ENCODE measurements at regions not wholly inside any gene's neighbourhood (a gene's known extent, or its start where the extent isn't known, plus 50 kb on each side); places are given as distances from the start of the nearest gene placed in this dataset.
"Not testable (repeated sequence)": the region's sequence is repeated elsewhere in the genome, so short reads cannot be mapped to it uniquely, and the experiment has no call there.

DNA sequence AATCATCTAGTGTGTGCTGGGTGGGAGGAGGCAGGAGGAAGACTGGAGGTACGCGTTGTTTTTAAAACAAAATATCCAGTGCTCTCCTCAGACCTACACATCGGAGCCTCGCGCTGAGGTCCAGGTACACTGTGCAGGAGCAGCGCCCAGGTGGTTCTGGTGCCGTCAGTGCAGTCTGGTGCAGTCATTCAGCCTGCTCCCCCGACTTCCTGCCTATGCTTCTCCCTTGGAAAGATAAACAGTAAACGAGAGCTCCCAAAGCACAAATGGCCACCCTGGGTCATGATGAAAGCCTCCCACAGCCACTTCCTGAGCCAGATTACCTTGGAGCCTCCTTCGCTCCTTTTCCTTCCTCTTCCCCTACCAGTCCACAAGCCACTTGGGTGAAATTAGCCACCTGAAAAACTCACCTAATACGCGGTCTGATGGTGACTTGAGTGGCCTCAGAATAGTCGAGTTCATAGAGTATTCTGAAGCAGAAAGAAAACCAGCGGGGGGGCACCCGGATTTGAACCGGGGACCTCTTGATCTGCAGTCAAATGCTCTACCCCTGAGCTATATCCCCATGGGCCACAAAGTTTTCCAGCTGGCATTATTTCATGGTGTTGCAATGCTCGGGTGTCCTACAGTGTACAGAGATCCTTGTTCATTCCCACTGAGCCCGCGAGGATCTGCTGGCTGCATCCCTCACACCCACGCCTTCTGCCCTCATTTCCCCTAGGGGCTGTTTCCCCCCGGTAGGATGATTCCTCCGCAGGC is 82.5 kb downstream of the ZNF467 start:
- TF ChIP-seq JUND (IDR thresholded peaks at IDR 0.05; ENCODE audit: low read depth), result no peak
- DNase-seq (ENCODE audit: low read depth in 1 of 2, low spot score in 1 of 2), result peak in 1 of 2 experiments; percentile 78
- in situ Hi-C loops (cut with HindIII; ENCODE audit: low pct_unique_long_range_greater_than_20kb, low sequenced_read_pairs), result no loop called here

DNA sequence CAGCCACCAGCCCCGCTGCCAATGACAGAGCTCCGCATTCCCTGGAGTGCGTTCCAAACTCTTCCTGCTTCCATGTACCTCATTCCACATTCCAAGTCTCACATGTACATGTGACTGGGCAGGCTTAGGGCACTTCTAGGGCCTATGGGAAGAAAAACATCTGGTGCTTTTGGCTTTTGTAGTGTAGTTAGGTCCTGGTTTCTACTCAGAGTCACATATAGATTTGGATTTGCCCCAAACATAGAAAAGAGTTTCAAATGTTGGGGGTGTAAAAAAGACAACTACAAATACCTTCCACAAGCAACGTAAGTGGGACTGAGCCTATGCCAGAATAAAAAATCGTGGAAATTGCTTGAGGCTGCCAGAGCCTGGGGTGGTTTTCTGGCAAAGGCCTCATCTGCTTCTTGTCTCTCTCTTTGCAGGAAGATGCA is 84.1 kb downstream of the ZNF467 start:
- in situ Hi-C loops (cut with HindIII; ENCODE audit: low pct_unique_long_range_greater_than_20kb, low sequenced_read_pairs), result no loop called here
- no peak for DNase-seq (ENCODE audit: low read depth in 1 of 2, low spot score in 1 of 2)
- no peak for TF ChIP-seq JUND (IDR thresholded peaks at IDR 0.05; ENCODE audit: low read depth)

DNA sequence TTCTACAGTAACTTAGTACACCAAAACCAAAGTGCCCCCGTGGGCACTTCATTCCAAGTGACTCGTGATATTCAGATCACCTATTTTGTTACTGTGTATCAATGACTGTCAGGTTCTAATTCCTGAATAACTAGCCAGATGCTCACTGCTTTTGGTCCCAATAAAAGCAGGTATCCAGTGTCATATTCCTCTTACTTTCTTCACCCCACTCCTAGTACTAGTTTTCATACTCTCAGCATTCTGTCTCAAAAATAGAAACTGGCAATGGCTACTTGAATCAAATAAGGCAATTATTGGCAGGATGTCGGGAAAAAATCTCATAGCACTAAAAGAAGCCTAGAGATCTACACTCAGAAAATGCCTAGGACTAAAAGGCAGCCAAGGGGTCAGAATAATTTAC is 84.6 kb downstream of the ZNF467 start:
- TF ChIP-seq JUND (IDR thresholded peaks at IDR 0.05; ENCODE audit: low read depth), result no peak
- in situ Hi-C loops (cut with HindIII; ENCODE audit: low pct_unique_long_range_greater_than_20kb, low sequenced_read_pairs), result no loop called here
- no peak for DNase-seq (ENCODE audit: low read depth in 1 of 2, low spot score in 1 of 2)

DNA sequence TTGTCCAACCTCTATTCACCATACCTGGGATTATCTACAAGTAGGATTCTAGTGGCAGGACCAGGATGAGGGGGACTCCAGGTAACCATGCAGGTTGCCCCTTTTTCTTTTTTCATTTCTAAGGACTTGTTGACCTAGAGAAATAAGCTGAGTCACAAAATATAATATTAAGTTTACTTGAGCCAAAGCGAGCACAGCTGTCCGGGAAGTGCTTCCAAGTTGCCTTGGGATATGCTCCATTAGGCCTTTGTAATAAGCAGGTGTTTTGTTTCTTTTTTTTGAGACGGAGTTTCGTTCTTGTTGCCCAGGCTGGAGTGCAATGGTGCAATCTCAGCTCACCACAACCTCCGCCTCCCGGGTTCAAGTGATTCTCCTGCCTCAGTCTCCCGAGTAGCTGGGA is 85.6 kb downstream of the ZNF467 start:
- DNase-seq (ENCODE audit: low read depth in 1 of 2, low spot score in 1 of 2); in situ Hi-C loops (cut with HindIII; ENCODE audit: low pct_unique_long_range_greater_than_20kb, low sequenced_read_pairs): not testable (repeated sequence)

DNA sequence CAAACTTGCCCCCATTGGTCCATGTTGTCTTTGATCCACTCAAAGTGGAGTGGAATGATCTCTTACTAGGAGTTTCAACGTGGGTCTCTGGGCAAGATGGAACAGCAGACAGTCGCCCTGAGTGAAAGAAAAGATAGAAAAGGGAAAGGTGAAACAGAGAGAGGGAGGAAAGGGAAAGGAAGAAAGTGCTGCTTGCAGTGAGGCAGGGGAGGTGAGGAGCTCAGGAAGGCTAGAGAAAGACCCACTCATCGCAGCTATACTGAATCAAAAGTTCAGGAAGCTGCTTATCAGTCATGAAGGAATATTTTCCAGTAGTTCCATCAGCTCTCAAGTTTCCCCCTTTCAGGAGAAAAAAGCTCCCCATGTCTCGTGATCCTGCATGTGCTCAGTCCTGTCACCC is 86.9 kb downstream of the ZNF467 start:
- no peak for DNase-seq (ENCODE audit: low read depth in 1 of 2, low spot score in 1 of 2)
- no peak for TF ChIP-seq JUND (IDR thresholded peaks at IDR 0.05; ENCODE audit: low read depth)
- in situ Hi-C loops (cut with HindIII; ENCODE audit: low pct_unique_long_range_greater_than_20kb, low sequenced_read_pairs), result no loop called here

DNA sequence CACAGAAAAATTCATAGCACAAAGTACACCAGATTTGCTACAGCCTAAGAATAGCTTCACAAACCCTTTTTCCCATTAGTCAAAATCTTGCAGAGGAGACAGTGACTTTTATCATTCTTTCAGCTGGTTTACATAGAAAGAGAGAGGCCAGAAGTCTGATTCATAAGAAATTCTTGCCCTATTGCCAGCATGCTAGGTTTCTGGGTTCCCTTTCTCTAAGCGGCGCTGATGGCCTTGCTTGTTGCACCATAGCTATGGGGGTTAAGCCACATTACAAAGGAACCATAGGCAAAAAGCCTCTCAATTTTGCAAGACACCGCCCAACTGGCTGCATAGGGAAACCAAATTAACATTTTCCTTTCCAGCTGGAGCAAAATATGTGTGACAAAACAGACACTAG is 87.4 kb downstream of the ZNF467 start:
- in situ Hi-C loops (cut with HindIII; ENCODE audit: low pct_unique_long_range_greater_than_20kb, low sequenced_read_pairs), result no loop called here
- no peak for TF ChIP-seq JUND (IDR thresholded peaks at IDR 0.05; ENCODE audit: low read depth)
- DNase-seq (ENCODE audit: low read depth in 1 of 2, low spot score in 1 of 2), result no peak

DNA sequence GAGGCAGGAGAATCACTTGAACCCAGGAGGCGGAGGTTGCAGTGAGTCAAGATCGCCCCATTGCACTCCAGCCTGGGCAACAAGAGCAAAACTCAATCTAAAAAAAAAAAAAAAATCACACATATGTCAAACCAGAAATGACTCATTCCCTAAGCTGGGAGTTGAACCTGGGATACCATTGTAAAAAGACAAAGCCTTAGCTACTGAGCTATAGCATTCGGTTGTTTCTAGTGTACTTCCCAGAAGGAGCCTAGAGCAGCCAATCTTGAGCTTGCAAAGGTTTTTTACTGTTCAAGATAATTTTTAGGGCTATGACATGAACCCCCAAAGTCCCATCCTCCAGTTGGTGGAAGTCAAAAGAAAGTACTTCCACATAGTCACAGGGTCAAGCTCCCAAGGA is 87.9 kb downstream of the ZNF467 start:
- in situ Hi-C loops (cut with HindIII; ENCODE audit: low pct_unique_long_range_greater_than_20kb, low sequenced_read_pairs), result no loop called here
- no peak for DNase-seq (ENCODE audit: low read depth in 1 of 2, low spot score in 1 of 2)
- TF ChIP-seq JUND (IDR thresholded peaks at IDR 0.05; ENCODE audit: low read depth), result no peak

DNA sequence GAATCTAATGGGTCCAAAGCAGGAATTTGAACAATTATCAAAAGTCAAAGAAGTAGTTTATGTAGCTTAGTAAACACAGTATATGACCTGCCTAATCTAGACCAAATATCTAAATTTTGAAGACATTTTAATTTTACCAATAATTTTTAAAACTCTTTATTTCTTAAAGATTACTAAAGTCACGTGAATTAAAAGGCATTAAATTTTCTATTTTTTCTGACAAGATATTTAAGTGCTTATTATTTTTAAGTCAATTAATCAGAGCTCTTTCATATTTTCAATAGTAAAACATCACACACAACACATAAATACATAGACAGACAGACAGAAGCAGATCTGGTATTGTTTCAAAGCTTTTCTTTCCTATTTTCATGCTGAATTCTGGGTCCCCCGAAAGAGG is 89.5 kb downstream of the ZNF467 start:
- DNase-seq (ENCODE audit: low read depth in 1 of 2, low spot score in 1 of 2), result no peak
- in situ Hi-C loops (cut with HindIII; ENCODE audit: low pct_unique_long_range_greater_than_20kb, low sequenced_read_pairs), result no loop called here
- TF ChIP-seq JUND (IDR thresholded peaks at IDR 0.05; ENCODE audit: low read depth), result no peak

DNA sequence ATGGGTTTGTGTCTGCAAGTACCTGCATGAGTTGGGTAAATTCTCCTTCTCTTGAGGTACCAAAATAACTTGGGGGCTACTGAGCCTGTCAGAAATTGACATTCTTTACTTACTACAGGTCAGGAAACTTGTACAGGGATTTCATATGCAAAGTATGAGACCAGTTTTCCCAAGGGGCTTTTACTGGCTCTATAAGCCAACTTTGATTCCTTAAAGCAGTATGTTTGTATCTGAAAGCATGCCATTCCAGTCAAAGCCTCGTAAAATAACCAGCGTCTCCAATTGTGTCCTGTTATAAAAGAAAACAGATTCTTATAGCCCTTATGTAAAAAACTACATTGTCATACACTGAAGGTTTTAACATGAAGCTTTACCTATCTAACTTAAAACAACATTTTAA is 90.2 kb downstream of the ZNF467 start:
- DNase-seq (ENCODE audit: low read depth in 1 of 2, low spot score in 1 of 2), result no peak
- in situ Hi-C loops (cut with HindIII; ENCODE audit: low pct_unique_long_range_greater_than_20kb, low sequenced_read_pairs), result no loop called here

DNA sequence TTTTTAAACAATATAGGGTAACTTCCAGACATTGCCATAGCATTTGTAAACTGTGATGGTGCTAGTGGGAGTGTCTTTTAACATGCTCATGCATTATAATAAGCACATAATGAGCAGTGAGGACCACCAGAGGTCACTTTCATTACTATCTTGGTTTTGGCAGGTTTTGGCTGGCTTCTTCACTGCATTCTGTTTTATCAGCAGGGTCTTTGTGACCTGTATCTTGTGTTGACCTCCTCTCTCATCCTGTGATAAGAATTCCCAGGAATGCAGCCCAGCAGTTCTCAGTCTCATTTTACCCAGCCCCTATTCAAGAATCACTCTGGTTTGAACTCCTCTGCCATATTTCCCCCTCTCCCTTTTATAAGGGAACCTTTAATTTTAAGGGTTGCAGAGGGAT is 91.3 kb downstream of the ZNF467 start:
- no peak for DNase-seq (ENCODE audit: low read depth in 1 of 2, low spot score in 1 of 2)
- in situ Hi-C loops (cut with HindIII; ENCODE audit: low pct_unique_long_range_greater_than_20kb, low sequenced_read_pairs), result no loop called here
- no peak for TF ChIP-seq JUND (IDR thresholded peaks at IDR 0.05; ENCODE audit: low read depth)

More for the DNA sequence above, 90.2 kb downstream of the ZNF467 start:
- no peak for TF ChIP-seq JUND (IDR thresholded peaks at IDR 0.05; ENCODE audit: low read depth)

DNA sequence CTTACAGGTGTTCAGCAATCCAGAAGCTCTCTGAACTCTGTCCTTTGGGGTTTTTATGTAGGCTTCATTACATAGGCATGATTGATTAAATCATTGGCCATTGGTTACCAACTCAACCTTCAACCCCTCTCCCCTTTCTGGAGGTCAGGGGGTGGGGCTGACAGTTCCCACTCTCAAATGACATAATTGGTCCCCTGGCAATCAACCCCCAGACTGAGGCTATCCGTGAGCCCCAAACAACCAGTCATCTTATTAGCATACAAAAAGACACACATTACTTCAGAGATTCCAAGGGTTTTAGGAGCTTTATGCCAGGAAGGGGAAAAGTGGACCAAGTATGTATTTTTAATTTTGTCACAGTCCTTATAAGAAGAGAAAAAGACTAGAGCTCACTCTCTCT is 92.1 kb downstream of the ZNF467 start:
- TF ChIP-seq JUND (IDR thresholded peaks at IDR 0.05; ENCODE audit: low read depth), result no peak
- in situ Hi-C loops (cut with HindIII; ENCODE audit: low pct_unique_long_range_greater_than_20kb, low sequenced_read_pairs), result no loop called here
- DNase-seq (ENCODE audit: low read depth in 1 of 2, low spot score in 1 of 2), result no peak

DNA sequence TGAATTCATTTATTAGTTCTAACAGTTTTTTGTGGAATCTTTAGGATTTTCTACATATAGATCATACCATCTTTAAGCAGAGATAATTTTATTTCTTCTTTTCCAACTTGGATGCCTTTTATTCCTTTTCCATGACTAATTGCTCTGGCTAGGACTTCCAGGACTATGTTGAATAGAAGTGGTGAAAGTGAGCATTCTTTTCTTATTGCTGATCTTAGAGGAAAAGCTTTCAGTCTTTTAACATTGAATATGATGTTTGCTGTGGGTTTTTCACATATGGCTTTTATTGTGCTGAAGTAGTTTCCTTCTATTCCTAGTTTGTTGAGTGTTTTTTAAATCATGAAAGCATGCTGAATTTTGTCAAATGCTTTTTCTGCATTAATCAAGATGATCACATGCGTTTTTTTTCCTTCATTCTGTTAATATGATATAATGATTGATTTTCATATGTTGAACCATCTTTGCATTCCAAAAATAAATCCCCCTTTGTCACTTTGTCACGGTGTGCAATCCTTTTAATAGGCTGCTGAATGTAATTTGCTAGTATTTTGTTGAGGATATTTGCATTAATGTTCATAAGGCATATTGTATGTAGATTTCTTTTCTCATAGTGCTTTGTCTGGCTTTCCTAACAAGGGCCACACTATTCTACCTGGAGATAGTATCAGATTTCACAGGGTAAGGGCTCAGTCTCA is 92.9 kb downstream of the ZNF467 start:
- DNase-seq (ENCODE audit: low read depth in 1 of 2, low spot score in 1 of 2), result no peak
- in situ Hi-C loops (cut with HindIII; ENCODE audit: low pct_unique_long_range_greater_than_20kb, low sequenced_read_pairs), result no loop called here
- no peak for TF ChIP-seq JUND (IDR thresholded peaks at IDR 0.05; ENCODE audit: low read depth)

DNA sequence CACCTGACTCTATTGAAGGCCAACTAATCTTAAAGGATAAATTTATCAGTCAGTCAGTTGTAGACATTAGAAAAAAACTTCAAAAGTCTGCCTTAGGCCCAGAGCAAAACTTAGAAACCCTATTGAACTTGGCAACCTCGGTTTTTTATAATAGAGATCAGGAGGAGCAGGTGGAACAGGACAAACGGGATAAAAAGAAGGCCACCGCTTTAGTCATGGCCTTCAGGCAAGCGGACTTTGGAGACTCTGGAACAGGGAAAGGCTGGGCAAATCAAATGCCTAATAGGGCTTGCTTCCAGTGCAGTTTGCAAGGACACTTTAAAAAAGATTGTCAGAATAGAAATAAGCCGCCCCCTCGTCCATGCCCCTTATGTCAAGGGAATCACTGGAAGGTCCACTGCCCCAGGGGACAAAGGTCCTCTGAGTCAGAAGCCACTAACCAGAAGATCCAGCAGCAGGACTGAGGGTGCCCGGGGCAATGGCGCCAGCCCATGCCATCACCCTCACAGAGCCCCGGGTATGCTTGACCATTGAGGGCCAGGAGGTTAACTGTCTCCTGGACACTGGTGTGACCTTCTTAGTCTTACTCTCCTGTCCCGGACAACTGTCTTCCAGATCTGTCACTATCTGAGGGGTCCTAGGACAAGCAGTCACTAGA is 98.5 kb downstream of the ZNF467 start:
- DNase-seq (ENCODE audit: low read depth in 1 of 2, low spot score in 1 of 2), result peak in 1 of 2 experiments; percentile 64
- in situ Hi-C loops (cut with HindIII; ENCODE audit: low pct_unique_long_range_greater_than_20kb, low sequenced_read_pairs), result not testable (repeated sequence)
